Osteoblast (primary cell): ENCODE measurements at regions not wholly inside any gene's neighbourhood (a gene's known extent, or its start where the extent isn't known, plus 50 kb on each side); places are given as distances from the start of the nearest gene placed in this dataset.

Experiments
- DNase-seq: peaks from one replicate; pipeline ENCODE4 v3.0.0; 2011; ENCODE audit warnings: low spot score, mixed read lengths; ENCODE audit not compliant: insufficient read length; ENCODE audit errors: missing footprints
- H2AFZ ChIP-seq: 2 replicates; pipeline ENCODE4 v1.6.0; 2011; ENCODE audit warnings: mild to moderate bottlenecking, low read length
- H3K27ac ChIP-seq: 2 replicates; pipeline ENCODE4 v1.5.1; 2011; ENCODE audit warnings: mild to moderate bottlenecking, low read depth, low read length, moderate library complexity
- H3K27me3 ChIP-seq: 2 replicates; pipeline ENCODE4 v1.6.0; 2012; ENCODE audit warnings: mild to moderate bottlenecking, control low read depth, inconsistent platforms, low read length, moderate library complexity; ENCODE audit not compliant: insufficient read depth
- H3K36me3 ChIP-seq: 2 replicates; pipeline ENCODE4 v1.5.1; 2011; ENCODE audit warnings: mild to moderate bottlenecking, low read length, control low read depth, moderate library complexity; ENCODE audit not compliant: insufficient read depth
- H3K4me1 ChIP-seq: 2 replicates; pipeline ENCODE4 v1.5.1; 2011; ENCODE audit warnings: mild to moderate bottlenecking, low read length, control low read depth, moderate library complexity; ENCODE audit not compliant: insufficient read depth
- H3K4me2 ChIP-seq: 2 replicates; pipeline ENCODE4 v1.6.0; 2011; ENCODE audit warnings: mild to moderate bottlenecking, low read length; ENCODE audit not compliant: insufficient read depth
- H3K4me3 ChIP-seq: fragments of 200-600 bp; sonication (generic); 3 replicates; pipeline ENCODE4 v1.5.1; 2012; ENCODE audit warnings: mild to moderate bottlenecking, low read length, inconsistent platforms; ENCODE audit not compliant: insufficient read depth
- H3K79me2 ChIP-seq: 2 replicates; pipeline ENCODE4 v1.6.0; 2012; ENCODE audit warnings: mild to moderate bottlenecking, low read length, control low read depth, inconsistent platforms; ENCODE audit not compliant: insufficient read depth
- H3K9me3 ChIP-seq: 2 replicates; pipeline ENCODE4 v1.5.1; 2011; ENCODE audit warnings: low read depth, low read length, control low read depth
- H4K20me1 ChIP-seq: 2 replicates; pipeline ENCODE4 v1.6.0; 2012; ENCODE audit warnings: mild to moderate bottlenecking, low read length, control low read depth; ENCODE audit not compliant: insufficient read depth
- CTCF ChIP-seq: IDR thresholded peaks from 2 replicates; pipeline ENCODE4 v1.5.1; 2011; ENCODE audit warnings: mild to moderate bottlenecking, low read depth, low read length, moderate library complexity; ENCODE audit errors: extremely low read depth

- H4K20me1 ChIP-seq: no peaks in the 10 kb centered on the region
- H3K36me3 ChIP-seq: no peaks in the 10 kb centered on the region
- H2AFZ ChIP-seq: no peak overlapping the region
- no peak overlapping the region for H3K27ac ChIP-seq
- H3K4me1 ChIP-seq: no peaks in the 10 kb centered on the region
- no peaks in the 10 kb centered on the region for H3K79me2 ChIP-seq
- H3K9me3 ChIP-seq: peaks cover 2% of the 10 kb centered on the region
- no peak overlapping the region for H3K4me2 ChIP-seq
- no peak for DNase-seq
- TF ChIP-seq CTCF: no peak
- no peaks in the 10 kb centered on the region for H3K27me3 ChIP-seq
- no peak overlapping the region for H3K4me3 ChIP-seq
Observed at GRCh38 chr10:16182144-16182543, 254.7 kb upstream of the PTER start.

- Histone ChIP-seq H3K27ac (no peak overlapping the region), H3K4me2 (no peak overlapping the region), H3K36me3 (no peaks in the 10 kb centered on the region), H4K20me1 (no peaks in the 10 kb centered on the region), H3K27me3 (no peaks in the 10 kb centered on the region), H3K79me2 (no peaks in the 10 kb centered on the region), H3K4me1 (no peaks in the 10 kb centered on the region), H2AFZ (no peak overlapping the region), H3K4me3 (no peak overlapping the region), H3K9me3 (peaks cover 2% of the 10 kb centered on the region)
- no peak for DNase-seq
- TF ChIP-seq CTCF: no peak
Observed at GRCh38 chr10:16182688-16183087, 254.1 kb upstream of the PTER start.

GRCh38 chr10:16184096-16184597 is 252.7 kb upstream of the PTER start:
- no peaks in the 10 kb centered on the region for H4K20me1 ChIP-seq
- no peaks in the 10 kb centered on the region for H3K36me3 ChIP-seq
- no peak for DNase-seq
- no peaks in the 10 kb centered on the region for H3K79me2 ChIP-seq
- H3K4me2 ChIP-seq: no peak overlapping the region
- H2AFZ ChIP-seq: no peak overlapping the region
- no peak overlapping the region for H3K4me3 ChIP-seq
- H3K9me3 ChIP-seq: peaks cover 2% of the 10 kb centered on the region
- no peak overlapping the region for H3K27ac ChIP-seq
- H3K27me3 ChIP-seq: no peaks in the 10 kb centered on the region
- no peaks in the 10 kb centered on the region for H3K4me1 ChIP-seq
- no peak for TF ChIP-seq CTCF

GRCh38 chr10:16184906-16185305 is 251.9 kb upstream of the PTER start:
- no peaks in the 10 kb centered on the region for H3K27me3 ChIP-seq
- H3K4me2 ChIP-seq: no peak overlapping the region
- no peak for DNase-seq
- H3K79me2 ChIP-seq: no peaks in the 10 kb centered on the region
- no peak overlapping the region for H3K27ac ChIP-seq
- no peak overlapping the region for H3K4me3 ChIP-seq
- no peak for TF ChIP-seq CTCF
- H4K20me1 ChIP-seq: no peaks in the 10 kb centered on the region
- H3K4me1 ChIP-seq: no peaks in the 10 kb centered on the region
- no peak overlapping the region for H2AFZ ChIP-seq
- H3K36me3 ChIP-seq: no peaks in the 10 kb centered on the region
- peaks cover 2% of the 10 kb centered on the region for H3K9me3 ChIP-seq
